ENCODE measurements at regions not wholly inside any gene's neighbourhood (a gene's known extent, or its start where the extent isn't known, plus 50 kb on each side); places are given as distances from the start of the nearest gene placed in this dataset.

GRCh38 chr6:23027281-23027680 lies 457.9 kb downstream of the HDGFL1 start:
- peak overlapping the region; percentile 29 for H3K27ac ChIP-seq
- H3K4me3 ChIP-seq: no peak overlapping the region
- H3K4me1 ChIP-seq: no peaks in the 10 kb centered on the region
- no peaks in the 10 kb centered on the region for H3K27me3 ChIP-seq
- no peaks in the 10 kb centered on the region for H3K9me3 ChIP-seq (replicated peaks)
- H3K36me3 ChIP-seq: no peaks in the 10 kb centered on the region
- peak; percentile 26 to 64 for DNase-seq

- no peak for DNase-seq
- H3K27ac ChIP-seq: no peak overlapping the region
- H3K36me3 ChIP-seq: no peaks in the 10 kb centered on the region
- no peaks in the 10 kb centered on the region for H3K9me3 ChIP-seq (replicated peaks)
- H3K4me1 ChIP-seq: no peaks in the 10 kb centered on the region
- no peak overlapping the region for H3K4me3 ChIP-seq
- no peaks in the 10 kb centered on the region for H3K27me3 ChIP-seq
Observed at GRCh38 chr6:23031986-23032385, 462.6 kb downstream of the HDGFL1 start.

GRCh38 chr6:23034926-23035325 lies 465.6 kb downstream of the HDGFL1 start:
- Histone ChIP-seq H3K27ac (no peak overlapping the region), H3K9me3 (replicated peaks) (no peaks in the 10 kb centered on the region), H3K4me1 (no peaks in the 10 kb centered on the region), H3K4me3 (no peak overlapping the region), H3K36me3 (no peaks in the 10 kb centered on the region), H3K27me3 (no peaks in the 10 kb centered on the region)
- no peak for DNase-seq

GRCh38 chr6:23036406-23036983 lies 467.1 kb downstream of the HDGFL1 start:
- no peaks in the 10 kb centered on the region for H3K4me1 ChIP-seq
- peak in 1 of 2 experiments; percentile 7 for DNase-seq
- no peak overlapping the region for H3K4me3 ChIP-seq
- no peaks in the 10 kb centered on the region for H3K36me3 ChIP-seq
- no peak overlapping the region for H3K27ac ChIP-seq
- H3K9me3 ChIP-seq (replicated peaks): no peaks in the 10 kb centered on the region
- H3K27me3 ChIP-seq: no peaks in the 10 kb centered on the region

- no peaks in the 10 kb centered on the region for H3K27me3 ChIP-seq
- H3K4me3 ChIP-seq: no peak overlapping the region
- DNase-seq: no peak
- H3K4me1 ChIP-seq: no peaks in the 10 kb centered on the region
- no peaks in the 10 kb centered on the region for H3K9me3 ChIP-seq (replicated peaks)
- no peaks in the 10 kb centered on the region for H3K36me3 ChIP-seq
- no peak overlapping the region for H3K27ac ChIP-seq
Observed at GRCh38 chr6:23040899-23041298, 471.5 kb downstream of the HDGFL1 start.

GRCh38 chr6:23045280-23045679 lies 475.9 kb downstream of the HDGFL1 start:
- Histone ChIP-seq H3K27ac (no peak overlapping the region), H3K4me3 (no peak overlapping the region), H3K27me3 (no peaks in the 10 kb centered on the region), H3K36me3 (no peaks in the 10 kb centered on the region), H3K9me3 (replicated peaks) (no peaks in the 10 kb centered on the region), H3K4me1 (no peaks in the 10 kb centered on the region)
- DNase-seq: no peak

GRCh38 chr6:23055523-23055922 lies 486.2 kb downstream of the HDGFL1 start:
- H3K4me1 ChIP-seq: no peaks in the 10 kb centered on the region
- no peak overlapping the region for H3K4me3 ChIP-seq
- no peak for DNase-seq
- H3K36me3 ChIP-seq: no peaks in the 10 kb centered on the region
- no peak overlapping the region for H3K27ac ChIP-seq
- no peaks in the 10 kb centered on the region for H3K9me3 ChIP-seq (replicated peaks)
- no peaks in the 10 kb centered on the region for H3K27me3 ChIP-seq

GRCh38 chr6:23073821-23074220 lies 504.5 kb downstream of the HDGFL1 start:
- no peaks in the 10 kb centered on the region for H3K9me3 ChIP-seq (replicated peaks)
- DNase-seq: no peak
- H3K27me3 ChIP-seq: no peaks in the 10 kb centered on the region
- H3K36me3 ChIP-seq: no peaks in the 10 kb centered on the region
- H3K27ac ChIP-seq: no peak overlapping the region
- H3K4me1 ChIP-seq: no peaks in the 10 kb centered on the region
- no peak overlapping the region for H3K4me3 ChIP-seq

- no peak overlapping the region for H3K4me3 ChIP-seq
- no peak overlapping the region for H3K27ac ChIP-seq
- no peaks in the 10 kb centered on the region for H3K36me3 ChIP-seq
- no peaks in the 10 kb centered on the region for H3K9me3 ChIP-seq (replicated peaks)
- DNase-seq: no peak
- no peaks in the 10 kb centered on the region for H3K27me3 ChIP-seq
- H3K4me1 ChIP-seq: no peaks in the 10 kb centered on the region
Observed at GRCh38 chr6:23077772-23078171, 508.4 kb downstream of the HDGFL1 start.

GRCh38 chr6:23081701-23082100 lies 512.3 kb downstream of the HDGFL1 start:
- Histone ChIP-seq H3K27ac (no peak overlapping the region), H3K4me3 (no peak overlapping the region), H3K36me3 (no peaks in the 10 kb centered on the region), H3K27me3 (no peaks in the 10 kb centered on the region), H3K9me3 (replicated peaks) (no peaks in the 10 kb centered on the region), H3K4me1 (no peaks in the 10 kb centered on the region)
- peak in 1 of 2 experiments; percentile 1 for DNase-seq

GRCh38 chr6:23086100-23086499 lies 516.7 kb downstream of the HDGFL1 start:
- no peak for DNase-seq
- Histone ChIP-seq H3K27ac (no peak overlapping the region), H3K9me3 (replicated peaks) (no peaks in the 10 kb centered on the region), H3K4me1 (no peaks in the 10 kb centered on the region), H3K27me3 (no peaks in the 10 kb centered on the region), H3K36me3 (no peaks in the 10 kb centered on the region), H3K4me3 (no peak overlapping the region)

- no peak for DNase-seq
- Histone ChIP-seq H3K27ac (no peak overlapping the region), H3K4me1 (no peaks in the 10 kb centered on the region), H3K4me3 (no peak overlapping the region), H3K9me3 (replicated peaks) (no peaks in the 10 kb centered on the region), H3K36me3 (no peaks in the 10 kb centered on the region), H3K27me3 (no peaks in the 10 kb centered on the region)
Observed at GRCh38 chr6:23087471-23087870, 518.1 kb downstream of the HDGFL1 start.

GRCh38 chr6:23088761-23089160 lies 519.4 kb downstream of the HDGFL1 start:
- H3K9me3 ChIP-seq (replicated peaks): no peaks in the 10 kb centered on the region
- no peak overlapping the region for H3K27ac ChIP-seq
- no peak for DNase-seq

GRCh38 chr6:23089981-23090380 lies 520.6 kb downstream of the HDGFL1 start:
- Histone ChIP-seq H3K4me3 (no peak overlapping the region), H3K36me3 (no peaks in the 10 kb centered on the region), H3K9me3 (replicated peaks) (no peaks in the 10 kb centered on the region), H3K27ac (no peak overlapping the region), H3K27me3 (no peaks in the 10 kb centered on the region), H3K4me1 (no peaks in the 10 kb centered on the region)
- DNase-seq: peak in 1 of 2 experiments; percentile 1

More at GRCh38 chr6:23088761-23089160, 519.4 kb downstream of the HDGFL1 start:
- Histone ChIP-seq H3K36me3 (no peaks in the 10 kb centered on the region), H3K4me1 (no peaks in the 10 kb centered on the region), H3K27me3 (no peaks in the 10 kb centered on the region), H3K4me3 (no peak overlapping the region)

GRCh38 chr6:23091795-23092194 lies 522.4 kb downstream of the HDGFL1 start:
- Histone ChIP-seq H3K9me3 (replicated peaks) (no peaks in the 10 kb centered on the region), H3K36me3 (no peaks in the 10 kb centered on the region), H3K27me3 (no peaks in the 10 kb centered on the region), H3K4me1 (no peaks in the 10 kb centered on the region), H3K4me3 (no peak overlapping the region), H3K27ac (no peak overlapping the region)
- no peak for DNase-seq

GRCh38 chr6:23096876-23097275 lies 527.5 kb downstream of the HDGFL1 start:
- H3K27ac ChIP-seq: no peak overlapping the region
- no peaks in the 10 kb centered on the region for H3K27me3 ChIP-seq
- H3K4me3 ChIP-seq: no peak overlapping the region
- H3K9me3 ChIP-seq (replicated peaks): no peaks in the 10 kb centered on the region
- H3K4me1 ChIP-seq: no peaks in the 10 kb centered on the region
- no peak for DNase-seq
- no peaks in the 10 kb centered on the region for H3K36me3 ChIP-seq
